H9 (cell line): ENCODE measurements at regions not wholly inside any gene's neighbourhood (a gene's known extent, or its start where the extent isn't known, plus 50 kb on each side); places are given as distances from the start of the nearest gene placed in this dataset.

Experiments
- DNase-seq: peaks from one replicate; pipeline ENCODE4 v3.0.0-alpha.2; 2017
- H2AFZ ChIP-seq: one replicate; pipeline ENCODE4 v1.6.1; 2013; ENCODE audit warnings: mild to moderate bottlenecking, low read length, control low read depth, moderate library complexity
- H2AK5ac ChIP-seq: 2 replicates; pipeline ENCODE4 v1.6.1; 2013; ENCODE audit warnings: low read length, control low read depth, mixed read lengths; ENCODE audit not compliant: insufficient read length
- H2BK120ac ChIP-seq: one replicate; pipeline ENCODE4 v1.6.1; 2013; ENCODE audit warnings: low read depth, mild to moderate bottlenecking, low read length, control low read depth, inconsistent platforms; ENCODE audit not compliant: poor library complexity, severe bottlenecking
- H2BK12ac ChIP-seq: 2 replicates; pipeline ENCODE4 v1.6.1; 2013; ENCODE audit warnings: low read length, control low read depth, mixed read lengths, low read depth; ENCODE audit not compliant: insufficient read length
- H2BK15ac ChIP-seq: 2 replicates; pipeline ENCODE4 v1.6.1; 2013; ENCODE audit warnings: low read depth, low read length, control low read depth
- H2BK20ac ChIP-seq: one replicate; pipeline ENCODE4 v1.6.1; 2013; ENCODE audit warnings: low read depth, mild to moderate bottlenecking, low read length, control low read depth, inconsistent platforms; ENCODE audit not compliant: poor library complexity, severe bottlenecking
- H2BK5ac ChIP-seq: 2 replicates; pipeline ENCODE4 v1.6.1; 2013; ENCODE audit warnings: low read length, control low read depth, mixed read lengths; ENCODE audit not compliant: insufficient read length
- H3K14ac ChIP-seq: 2 replicates; pipeline ENCODE4 v1.6.1; 2013; ENCODE audit warnings: low read length, control low read depth; ENCODE audit not compliant: insufficient read depth
- H3K18ac ChIP-seq: 2 replicates; pipeline ENCODE4 v1.6.1; 2013; ENCODE audit warnings: low read depth, mild to moderate bottlenecking, mixed read lengths, low read length, control low read depth; ENCODE audit not compliant: insufficient read length
- H3K23ac ChIP-seq: 2 replicates; pipeline ENCODE4 v1.6.1; 2013; ENCODE audit warnings: low read length, control low read depth, mixed read lengths, low read depth; ENCODE audit not compliant: insufficient read length
- H3K23me2 ChIP-seq: 2 replicates; pipeline ENCODE4 v1.6.1; 2013; ENCODE audit warnings: low read depth, mild to moderate bottlenecking, mixed read lengths, low read length, control low read depth; ENCODE audit not compliant: insufficient read length, poor library complexity, severe bottlenecking
- H3K27ac ChIP-seq: 2 replicates; pipeline ENCODE4 v1.5.1; 2013; ENCODE audit warnings: low read length, control low read depth, mixed read lengths, low read depth; ENCODE audit not compliant: insufficient read length
- H3K27me3 ChIP-seq: 2 replicates; pipeline ENCODE4 v1.6.1; 2013; ENCODE audit warnings: low read length, control low read depth, inconsistent platforms; ENCODE audit not compliant: insufficient read depth
- H3K4ac ChIP-seq: 2 replicates; pipeline ENCODE4 v1.6.1; 2013; ENCODE audit warnings: low read depth, mild to moderate bottlenecking, control low read depth, inconsistent platforms, low read length, moderate library complexity
- H3K4me1 ChIP-seq: 2 replicates; pipeline ENCODE4 v1.6.1; 2013; ENCODE audit warnings: low read length, control low read depth, inconsistent platforms; ENCODE audit not compliant: insufficient read depth
- H3K4me2 ChIP-seq: 2 replicates; pipeline ENCODE4 v1.6.1; 2013; ENCODE audit warnings: low read length, control low read depth, mixed read lengths; ENCODE audit not compliant: insufficient read length, insufficient read depth
- H3K56ac ChIP-seq: 2 replicates; pipeline ENCODE4 v1.6.1; 2013; ENCODE audit warnings: low read depth, mild to moderate bottlenecking, mixed read lengths, low read length, control low read depth; ENCODE audit not compliant: insufficient read length
- H3K79me1 ChIP-seq: 2 replicates; pipeline ENCODE4 v1.6.1; 2013; ENCODE audit warnings: low read depth, mild to moderate bottlenecking, moderate library complexity, low read length, control low read depth, inconsistent platforms; ENCODE audit not compliant: insufficient read depth, poor library complexity, severe bottlenecking
- H3K79me2 ChIP-seq: 2 replicates; pipeline ENCODE4 v1.6.1; 2013; ENCODE audit warnings: low read length, control low read depth, inconsistent platforms; ENCODE audit not compliant: insufficient read depth
- H3K9ac ChIP-seq: 2 replicates; pipeline ENCODE4 v1.6.1; 2013; ENCODE audit warnings: low read length, control low read depth, mixed read lengths; ENCODE audit not compliant: insufficient read length; ENCODE audit errors: extremely low read depth
- H3K9me3 ChIP-seq: one replicate; pipeline ENCODE4 v1.6.1; 2013; ENCODE audit warnings: low read depth, low read length, inconsistent platforms; ENCODE audit not compliant: control insufficient read depth
- H3T11ph ChIP-seq: one replicate; pipeline ENCODE4 v1.6.1; 2013; ENCODE audit warnings: mild to moderate bottlenecking, low read length, control low read depth, inconsistent platforms
- H4K20me1 ChIP-seq: one replicate; pipeline ENCODE4 v1.6.1; 2013; ENCODE audit not compliant: control insufficient read depth, insufficient read length, insufficient read depth
- H4K5ac ChIP-seq: 2 replicates; pipeline ENCODE4 v1.6.1; 2013; ENCODE audit warnings: low read depth, mild to moderate bottlenecking, mixed read lengths, low read length, control low read depth; ENCODE audit not compliant: insufficient read length
- H4K8ac ChIP-seq: replicated peaks from 2 replicates; pipeline ENCODE4 v1.6.1; 2013; ENCODE audit warnings: low read length, control low read depth, mixed read lengths, low read depth; ENCODE audit not compliant: insufficient read length
- H4K91ac ChIP-seq: 2 replicates; pipeline ENCODE4 v1.6.1; 2013; ENCODE audit warnings: low read depth, mild to moderate bottlenecking, moderate library complexity, mixed read lengths, low read length, control low read depth; ENCODE audit not compliant: insufficient read length
- H3K27ac Mint-ChIP-seq, 3 experiments: 2 replicates in 2 of 3; 3 replicates in 1 of 3; pipeline ENCODE4 v1.8.0; 2020 to 2021; ENCODE audit warnings: mixed read lengths in 3 of 3, mild to moderate bottlenecking in 1 of 3, moderate library complexity in 1 of 3
- H3K27me3 Mint-ChIP-seq: 2 replicates; pipeline ENCODE4 v1.8.0; 2021; ENCODE audit warnings: low read depth, mild to moderate bottlenecking, moderate library complexity, mixed read lengths
- H3K36me3 Mint-ChIP-seq, 3 experiments: 2 replicates in 2 of 3; 3 replicates in 1 of 3; pipeline ENCODE4 v1.8.0; 2020 to 2021; ENCODE audit warnings: low read depth in 3 of 3, mixed read lengths in 3 of 3; ENCODE audit not compliant: insufficient read depth in 1 of 3
- H3K4me1 Mint-ChIP-seq, 2 experiments: 2 replicates each; pipeline ENCODE4 v1.8.0; 2020; ENCODE audit warnings: mixed read lengths in 2 of 2
- H3K4me3 Mint-ChIP-seq, 2 experiments: 2 replicates in 1 of 2; 3 replicates in 1 of 2; pipeline ENCODE4 v1.8.0; 2020 to 2021; ENCODE audit warnings: mild to moderate bottlenecking in 2 of 2, mixed read lengths in 2 of 2, moderate library complexity in 1 of 2
- H3K9me3 Mint-ChIP-seq, 2 experiments: 2 replicates in 1 of 2; 3 replicates in 1 of 2; pipeline ENCODE4 v1.8.0; 2020; ENCODE audit warnings: mild to moderate bottlenecking in 2 of 2, mixed read lengths in 2 of 2, moderate library complexity in 1 of 2
- WGBS: extraction: QIAGEN DNeasy Blood & Tissue Kit; methylation state at CpG from one replicate; pipeline ENCODE4 v1.1.7; 2013; ENCODE audit warnings: missing lambda C conversion rate, low lambda C conversion rate, mixed read lengths; ENCODE audit not compliant: insufficient read length; ENCODE audit errors: extremely low coverage; 5-methylcytosine and 5-hydroxymethylcytosine counted together
- TF ChIP-seq, protein P1 (sequence below): fragments of 200-600 bp; sonication (generic); conservative IDR thresholded peaks from 3 replicates; pipeline ENCODE4 v1.8.0; 2021; ENCODE audit warnings: antibody characterized with exemption, mild to moderate bottlenecking

DNA sequence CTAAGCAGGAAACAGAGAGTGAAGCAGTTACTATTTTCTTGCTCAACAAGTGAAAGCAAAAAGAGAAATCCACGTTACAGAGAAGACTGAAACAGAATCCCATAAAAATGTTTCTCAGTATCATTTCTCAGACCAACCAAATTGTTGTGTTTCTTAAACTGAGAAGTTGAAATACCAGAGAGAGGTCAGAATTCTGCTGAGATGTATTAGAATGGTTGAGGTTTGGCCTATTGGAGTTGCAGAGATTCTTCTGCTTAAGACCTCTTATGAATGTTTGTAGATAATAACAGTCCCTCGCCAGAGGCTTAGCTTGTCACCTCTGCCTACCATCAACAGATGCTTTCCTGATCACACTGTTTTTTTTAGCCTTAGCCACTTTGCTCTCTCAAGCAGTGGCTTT lies 481.4 kb downstream of the TRIML1 start:
- H3T11ph ChIP-seq, result no peak overlapping the region
- no peak overlapping the region for H3K23ac ChIP-seq
- no peak overlapping the region for H3K27ac ChIP-seq
- H2BK12ac ChIP-seq, result no peak overlapping the region
- no peak overlapping the region for H2BK20ac ChIP-seq
- no peak overlapping the region for H4K8ac ChIP-seq
- no peak overlapping the region for H3K56ac ChIP-seq
- H2BK5ac ChIP-seq, result no peak overlapping the region
- no peak overlapping the region for H3K9ac ChIP-seq
- H3K9me3 Mint-ChIP-seq, result no peaks in the 10 kb centered on the region
- H4K20me1 ChIP-seq, result no peaks in the 10 kb centered on the region
- no peak overlapping the region for H2AK5ac ChIP-seq
- H2BK120ac ChIP-seq, result no peak overlapping the region
- TF ChIP-seq, protein P1, sequence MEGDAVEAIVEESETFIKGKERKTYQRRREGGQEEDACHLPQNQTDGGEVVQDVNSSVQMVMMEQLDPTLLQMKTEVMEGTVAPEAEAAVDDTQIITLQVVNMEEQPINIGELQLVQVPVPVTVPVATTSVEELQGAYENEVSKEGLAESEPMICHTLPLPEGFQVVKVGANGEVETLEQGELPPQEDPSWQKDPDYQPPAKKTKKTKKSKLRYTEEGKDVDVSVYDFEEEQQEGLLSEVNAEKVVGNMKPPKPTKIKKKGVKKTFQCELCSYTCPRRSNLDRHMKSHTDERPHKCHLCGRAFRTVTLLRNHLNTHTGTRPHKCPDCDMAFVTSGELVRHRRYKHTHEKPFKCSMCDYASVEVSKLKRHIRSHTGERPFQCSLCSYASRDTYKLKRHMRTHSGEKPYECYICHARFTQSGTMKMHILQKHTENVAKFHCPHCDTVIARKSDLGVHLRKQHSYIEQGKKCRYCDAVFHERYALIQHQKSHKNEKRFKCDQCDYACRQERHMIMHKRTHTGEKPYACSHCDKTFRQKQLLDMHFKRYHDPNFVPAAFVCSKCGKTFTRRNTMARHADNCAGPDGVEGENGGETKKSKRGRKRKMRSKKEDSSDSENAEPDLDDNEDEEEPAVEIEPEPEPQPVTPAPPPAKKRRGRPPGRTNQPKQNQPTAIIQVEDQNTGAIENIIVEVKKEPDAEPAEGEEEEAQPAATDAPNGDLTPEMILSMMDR, result no peak
- no peaks in the 10 kb centered on the region for H3K23me2 ChIP-seq
- H3K79me2 ChIP-seq, result no peaks in the 10 kb centered on the region
- H3K4me3 Mint-ChIP-seq, result no peak overlapping the region
- peaks cover 36% of the 10 kb centered on the region for H3K27me3 Mint-ChIP-seq
- H3K79me1 ChIP-seq, result no peaks in the 10 kb centered on the region
- no CpG with 5 or more reads among the region's 2 CpGs for WGBS
- no peak overlapping the region for H4K5ac ChIP-seq
- H4K91ac ChIP-seq, result no peak overlapping the region
- H2BK15ac ChIP-seq, result no peak overlapping the region
- H3K9me3 ChIP-seq, result no peaks in the 10 kb centered on the region
- H3K14ac ChIP-seq, result no peak overlapping the region
- H3K18ac ChIP-seq, result no peak overlapping the region
- DNase-seq, result no peak
- no peak overlapping the region for H3K4ac ChIP-seq
- H3K4me1 ChIP-seq, result no peaks in the 10 kb centered on the region; the same call in 1 of the 2 replicates
- peaks cover 17 to 20% of the 10 kb centered on the region in 2 experiments for H3K4me1 Mint-ChIP-seq
- no peaks in the 10 kb centered on the region for H3K27me3 ChIP-seq
- H3K4me2 ChIP-seq, result no peak overlapping the region
- H3K36me3 Mint-ChIP-seq, result no peaks in the 10 kb centered on the region; a peak in 1 of 7 replicates
- no peak overlapping the region for H3K27ac Mint-ChIP-seq
- no peak overlapping the region for H2AFZ ChIP-seq
